ENCODE measurements at regions not wholly inside any gene's neighbourhood (a gene's known extent, or its start where the extent isn't known, plus 50 kb on each side); places are given as distances from the start of the nearest gene placed in this dataset.

GRCh38 chr13:76646946-76647345 lies 239.3 kb downstream of the KCTD12 start:
- TF ChIP-seq POLR2A (IDR thresholded peaks at IDR 0.05; ENCODE audit: low read depth): no peak
- TF ChIP-seq CTCF (IDR thresholded peaks at IDR 0.05): no peak
- no peak for TF ChIP-seq POLR2AphosphoS5 (IDR thresholded peaks at IDR 0.05)
- no peak for TF ChIP-seq EP300 (IDR thresholded peaks at IDR 0.05)
